Loucy (cell line): ENCODE measurements at regions not wholly inside any gene's neighbourhood (a gene's known extent, or its start where the extent isn't known, plus 50 kb on each side); places are given as distances from the start of the nearest gene placed in this dataset.

Experiments
- EZH2phosphoT487 ChIP-seq: fragments of 200-600 bp; IDR thresholded peaks from 2 replicates; pipeline ENCODE4 v1.6.1; 2018; ENCODE audit warnings: antibody characterized with exemption, mild to moderate bottlenecking, moderate library complexity, borderline replicate concordance
- TF ChIP-seq, protein P1 (sequence below): fragments of 200-600 bp; sonication (generic); conservative IDR thresholded peaks from 2 replicates; pipeline ENCODE4 v1.5.1; 2014; ENCODE audit warnings: mild to moderate bottlenecking, antibody characterized with exemption, low read length

DNA sequence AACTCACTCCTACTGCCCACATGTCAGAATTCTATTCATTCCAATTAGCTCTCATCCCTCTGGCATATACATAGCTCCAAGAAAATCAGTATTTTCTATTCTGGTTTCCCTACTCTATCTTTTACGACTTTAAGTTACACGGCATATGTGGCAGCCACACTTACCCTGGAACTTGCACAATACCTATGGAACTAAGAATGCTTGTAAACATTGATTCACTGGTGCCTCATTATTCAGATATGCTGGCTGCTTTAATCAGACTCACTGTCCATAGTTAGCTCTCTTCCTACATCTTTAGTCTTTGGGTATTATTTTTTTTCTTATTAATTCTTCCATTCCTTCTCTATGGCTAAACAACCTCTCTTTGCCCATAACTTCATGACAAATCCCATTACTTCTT lies 1519.9 kb upstream of the ACVR2A start:
- TF ChIP-seq, protein P1, sequence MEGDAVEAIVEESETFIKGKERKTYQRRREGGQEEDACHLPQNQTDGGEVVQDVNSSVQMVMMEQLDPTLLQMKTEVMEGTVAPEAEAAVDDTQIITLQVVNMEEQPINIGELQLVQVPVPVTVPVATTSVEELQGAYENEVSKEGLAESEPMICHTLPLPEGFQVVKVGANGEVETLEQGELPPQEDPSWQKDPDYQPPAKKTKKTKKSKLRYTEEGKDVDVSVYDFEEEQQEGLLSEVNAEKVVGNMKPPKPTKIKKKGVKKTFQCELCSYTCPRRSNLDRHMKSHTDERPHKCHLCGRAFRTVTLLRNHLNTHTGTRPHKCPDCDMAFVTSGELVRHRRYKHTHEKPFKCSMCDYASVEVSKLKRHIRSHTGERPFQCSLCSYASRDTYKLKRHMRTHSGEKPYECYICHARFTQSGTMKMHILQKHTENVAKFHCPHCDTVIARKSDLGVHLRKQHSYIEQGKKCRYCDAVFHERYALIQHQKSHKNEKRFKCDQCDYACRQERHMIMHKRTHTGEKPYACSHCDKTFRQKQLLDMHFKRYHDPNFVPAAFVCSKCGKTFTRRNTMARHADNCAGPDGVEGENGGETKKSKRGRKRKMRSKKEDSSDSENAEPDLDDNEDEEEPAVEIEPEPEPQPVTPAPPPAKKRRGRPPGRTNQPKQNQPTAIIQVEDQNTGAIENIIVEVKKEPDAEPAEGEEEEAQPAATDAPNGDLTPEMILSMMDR = no peak
- TF ChIP-seq EZH2phosphoT487 = no peak
